ENCODE measurements at regions not wholly inside any gene's neighbourhood (a gene's known extent, or its start where the extent isn't known, plus 50 kb on each side); places are given as distances from the start of the nearest gene placed in this dataset.

GRCh38 chr15:87707071-87707470 lies 549.5 kb downstream of the NTRK3 start:
- Histone ChIP-seq H3K27me3 (ENCODE audit: insufficient read depth) (no peaks in the 10 kb centered on the region), H3F3A (replicated peaks; ENCODE audit: low read depth) (no peaks in the 10 kb centered on the region), H2AFZ (no peak overlapping the region), H4K20me1 (replicated peaks; ENCODE audit: insufficient read depth) (no peaks in the 10 kb centered on the region), H3K4me2 (no peak overlapping the region), H3K4me3 (no peak overlapping the region), H3K36me3 (ENCODE audit: insufficient read depth) (no peaks in the 10 kb centered on the region), H3K4me1 (ENCODE audit: insufficient read depth) (no peaks in the 10 kb centered on the region; the same call in none of the 2 replicates), H3K9me2 (ENCODE audit: insufficient read depth) (no peaks in the 10 kb centered on the region; the same call in 1 of the 2 replicates), H3K79me2 (replicated peaks; ENCODE audit: insufficient read depth) (no peaks in the 10 kb centered on the region), H3K27ac (ENCODE audit: low read depth) (no peak overlapping the region)
- H3K4me1 Mint-ChIP-seq, result peaks cover 8% of the 10 kb centered on the region
- H3K9me3 Mint-ChIP-seq, result no peaks in the 10 kb centered on the region; the same call in 2 of the 3 replicates
- DNase-seq (ENCODE audit: low spot score), result no peak
- no peak for ATAC-seq
- no peaks in the 10 kb centered on the region for H3K36me3 Mint-ChIP-seq (ENCODE audit: low read depth)
- H3K4me3 Mint-ChIP-seq, result no peak overlapping the region
- H3K27ac Mint-ChIP-seq, result no peak overlapping the region
- H3K27me3 Mint-ChIP-seq (ENCODE audit: insufficient read depth, low read depth, poor library complexity), result peaks cover 5% of the 10 kb centered on the region
- no peak for TF ChIP-seq CREB1 (CRISPR knock-in tag; IDR thresholded peaks at IDR 0.05; ENCODE audit: low read depth)
- TF ChIP-seq JUNB (IDR thresholded peaks at IDR 0.05; ENCODE audit: unreplicated experiment), result no peak
- TF ChIP-seq ZNF462 (CRISPR knock-in tag; IDR thresholded peaks at IDR 0.05), result no peak
- no peak for TF ChIP-seq REST (IDR thresholded peaks at IDR 0.05; ENCODE audit: unreplicated experiment)
